Ascending aorta (tissue), 2 donors: ENCODE measurements at regions not wholly inside any gene's neighbourhood (a gene's known extent, or its start where the extent isn't known, plus 50 kb on each side); places are given as distances from the start of the nearest gene placed in this dataset.
"Not testable (repeated sequence)": the region's sequence is repeated elsewhere in the genome, so short reads cannot be mapped to it uniquely, and the experiment has no call there.

Experiments
- DNase-seq, 2 donors: peaks; one replicate each; pipeline ENCODE4 v3.0.0-alpha.2; 2019; ENCODE audit warnings: low spot score in 2 of 2
- H3K27ac ChIP-seq, 2 donors: fragments of 200-600 bp; sonication (generic); one replicate each; pipeline ENCODE4 v1.5.1; 2016 to 2017; ENCODE audit warnings: mild to moderate bottlenecking in 1 of 2
- H3K27me3 ChIP-seq: fragments of 200-600 bp; sonication (generic); one replicate; pipeline ENCODE4 v1.5.1; 2017
- H3K36me3 ChIP-seq, 2 donors: fragments of 200-600 bp; sonication (generic); one replicate each; pipeline ENCODE4 v1.5.1; 2016
- H3K4me1 ChIP-seq, 2 donors: fragments of 200-600 bp; sonication (generic); one replicate each; pipeline ENCODE4 v1.5.1; 2016 to 2017; ENCODE audit warnings: mild to moderate bottlenecking in 1 of 2
- H3K4me3 ChIP-seq, 2 donors: fragments of 200-600 bp; sonication (generic); one replicate each; pipeline ENCODE4 v1.5.1; 2016 to 2017; ENCODE audit warnings: mild to moderate bottlenecking in 1 of 2
- H3K9me3 ChIP-seq, 2 donors: fragments of 200-600 bp; sonication (generic); one replicate each; pipeline ENCODE4 v1.5.1; 2016
- intact Hi-C: fragments of 100-400 bp; cut with DNase I; formaldehyde crosslinking; loops from one replicate; pipeline ENCODE4 v1.15.1; 2023
- TF ChIP-seq, protein P1 (sequence below), 3 experiments: fragments of 200-600 bp in 2 of 3; fragments of 450-650 bp in 1 of 3; sonication (generic) in 2 of 3; IDR thresholded peaks; one replicate each; pipeline ENCODE4 v1.5.1; 2016 to 2019; ENCODE audit warnings: antibody characterized with exemption in 3 of 3, mild to moderate bottlenecking in 1 of 3, moderate library complexity in 1 of 3

DNA sequence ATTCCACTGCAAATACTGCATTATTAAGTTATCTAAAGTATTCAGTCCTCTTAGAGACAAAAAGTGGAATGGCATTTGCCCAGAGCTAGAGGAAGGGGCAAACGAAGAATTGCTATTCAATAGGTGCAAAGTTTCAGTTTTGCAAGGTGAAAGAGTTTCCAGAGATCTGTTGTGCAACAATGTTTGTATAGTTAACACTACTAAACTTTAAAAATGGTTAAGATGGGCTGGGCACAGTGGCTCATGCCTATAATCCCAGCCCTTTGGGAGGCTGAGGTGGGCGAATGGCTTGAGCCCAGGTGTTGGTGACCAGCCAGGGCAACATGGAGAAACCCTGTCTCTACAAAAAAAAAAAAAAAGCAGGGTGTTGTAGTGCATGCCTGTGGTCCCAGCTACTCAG is 102.5 kb downstream of the LUZP4 start:
- TF ChIP-seq, protein P1, sequence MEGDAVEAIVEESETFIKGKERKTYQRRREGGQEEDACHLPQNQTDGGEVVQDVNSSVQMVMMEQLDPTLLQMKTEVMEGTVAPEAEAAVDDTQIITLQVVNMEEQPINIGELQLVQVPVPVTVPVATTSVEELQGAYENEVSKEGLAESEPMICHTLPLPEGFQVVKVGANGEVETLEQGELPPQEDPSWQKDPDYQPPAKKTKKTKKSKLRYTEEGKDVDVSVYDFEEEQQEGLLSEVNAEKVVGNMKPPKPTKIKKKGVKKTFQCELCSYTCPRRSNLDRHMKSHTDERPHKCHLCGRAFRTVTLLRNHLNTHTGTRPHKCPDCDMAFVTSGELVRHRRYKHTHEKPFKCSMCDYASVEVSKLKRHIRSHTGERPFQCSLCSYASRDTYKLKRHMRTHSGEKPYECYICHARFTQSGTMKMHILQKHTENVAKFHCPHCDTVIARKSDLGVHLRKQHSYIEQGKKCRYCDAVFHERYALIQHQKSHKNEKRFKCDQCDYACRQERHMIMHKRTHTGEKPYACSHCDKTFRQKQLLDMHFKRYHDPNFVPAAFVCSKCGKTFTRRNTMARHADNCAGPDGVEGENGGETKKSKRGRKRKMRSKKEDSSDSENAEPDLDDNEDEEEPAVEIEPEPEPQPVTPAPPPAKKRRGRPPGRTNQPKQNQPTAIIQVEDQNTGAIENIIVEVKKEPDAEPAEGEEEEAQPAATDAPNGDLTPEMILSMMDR (IDR thresholded peaks at IDR 0.05) = no peak
- H3K4me1 ChIP-seq = no peaks in the 10 kb centered on the region
- H3K9me3 ChIP-seq = no peaks in the 10 kb centered on the region
- H3K36me3 ChIP-seq = no peaks in the 10 kb centered on the region
- H3K27ac ChIP-seq = no peak overlapping the region
- H3K27me3 ChIP-seq = no peaks in the 10 kb centered on the region
- no peak overlapping the region for H3K4me3 ChIP-seq
- no peak for DNase-seq
- intact Hi-C loops = no loop called here

DNA sequence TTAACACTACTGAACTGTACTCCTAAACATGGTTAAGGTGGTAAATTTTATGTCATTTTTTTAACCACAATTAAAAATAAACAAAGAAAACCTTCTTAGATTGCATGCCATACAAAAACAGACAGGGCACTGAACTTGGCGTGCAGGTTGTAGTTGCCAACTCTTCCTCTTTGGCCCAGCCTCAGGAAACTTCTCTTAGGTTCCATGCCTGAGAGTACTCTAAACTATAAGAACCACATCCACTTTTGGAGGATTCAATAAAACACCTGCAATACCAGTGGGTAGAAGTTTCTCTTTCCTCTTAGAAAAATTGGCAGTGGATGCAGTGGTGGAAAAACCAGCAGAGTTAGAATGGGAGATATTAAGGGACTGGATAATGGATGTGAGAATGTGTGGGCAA is 103.4 kb downstream of the LUZP4 start:
- Histone ChIP-seq H3K27me3 (no peaks in the 10 kb centered on the region), H3K36me3 (no peaks in the 10 kb centered on the region), H3K27ac (no peak overlapping the region), H3K4me1 (no peaks in the 10 kb centered on the region), H3K9me3 (no peaks in the 10 kb centered on the region), H3K4me3 (no peak overlapping the region)
- intact Hi-C loops = no loop called here
- no peak for DNase-seq
- TF ChIP-seq, protein P1 (IDR thresholded peaks at IDR 0.05) = no peak

DNA sequence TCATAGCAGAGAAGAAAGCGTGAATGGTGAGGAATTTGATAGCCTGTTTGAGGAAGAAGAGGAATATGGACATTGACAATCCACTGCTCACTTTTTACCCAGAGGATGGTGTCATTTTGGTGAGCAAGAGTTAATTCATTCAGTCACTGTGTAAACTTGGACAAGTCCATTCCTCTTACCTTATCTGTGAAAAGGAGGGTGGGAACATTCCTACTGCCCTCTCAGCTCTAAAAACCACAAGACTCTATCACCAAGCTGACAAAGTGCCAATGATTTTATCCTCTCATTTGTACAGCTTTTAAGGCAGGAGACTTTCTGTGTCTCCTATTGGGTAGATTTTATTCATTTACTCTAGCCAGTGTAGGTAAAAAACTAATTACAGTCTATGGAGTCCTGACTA is 103.8 kb downstream of the LUZP4 start:
- Histone ChIP-seq H3K4me1 (no peaks in the 10 kb centered on the region), H3K27ac (no peak overlapping the region), H3K4me3 (no peak overlapping the region), H3K9me3 (no peaks in the 10 kb centered on the region), H3K27me3 (no peaks in the 10 kb centered on the region), H3K36me3 (no peaks in the 10 kb centered on the region)
- no peak for DNase-seq
- intact Hi-C loops = no loop called here
- TF ChIP-seq, protein P1 (IDR thresholded peaks at IDR 0.05) = no peak

DNA sequence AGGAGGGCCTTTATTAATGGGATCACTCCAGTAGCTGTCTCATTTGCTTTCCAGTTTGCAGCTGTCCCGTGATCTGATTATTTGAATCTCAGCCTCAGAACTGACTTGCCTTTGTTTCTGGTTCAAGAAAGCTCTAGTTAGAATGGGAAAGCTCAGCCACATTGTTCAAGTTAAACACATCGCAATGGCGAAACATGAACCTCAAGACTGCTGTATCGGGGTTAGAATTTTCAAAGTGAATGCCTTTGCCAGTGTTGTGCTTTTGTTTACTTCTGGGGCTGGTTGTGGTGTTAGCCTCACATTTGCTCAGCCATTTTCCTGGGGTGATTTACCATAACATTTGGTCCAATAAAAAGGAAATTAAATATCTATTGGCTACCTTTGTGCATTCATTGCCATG is 105.3 kb downstream of the LUZP4 start:
- H3K9me3 ChIP-seq, H3K36me3 ChIP-seq, H3K4me1 ChIP-seq, H3K27ac ChIP-seq, intact Hi-C loops, DNase-seq, H3K4me3 ChIP-seq, H3K27me3 ChIP-seq: not testable (repeated sequence)

DNA sequence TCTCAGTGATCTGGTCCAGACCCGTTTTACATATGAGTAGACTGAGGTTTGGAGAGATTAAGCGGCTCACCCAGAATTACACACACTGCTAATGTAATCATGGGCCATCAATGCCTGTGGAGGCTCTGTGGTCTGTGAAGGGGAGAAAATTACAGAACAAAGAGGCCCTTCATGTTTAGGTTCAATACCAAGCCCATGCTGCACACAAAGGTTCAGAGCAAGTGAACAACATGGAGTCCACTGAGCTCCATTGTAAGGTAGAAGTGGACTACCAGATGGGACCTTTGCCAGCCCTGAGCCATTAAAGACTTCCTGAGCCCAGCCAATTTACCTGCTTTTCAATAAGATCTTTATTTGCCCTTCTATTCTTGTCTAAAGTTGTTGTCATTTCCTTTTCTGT is 109.8 kb downstream of the LUZP4 start:
- Histone ChIP-seq H3K27me3 (no peaks in the 10 kb centered on the region), H3K4me1 (no peaks in the 10 kb centered on the region), H3K9me3 (no peaks in the 10 kb centered on the region), H3K27ac (no peak overlapping the region), H3K4me3 (no peak overlapping the region), H3K36me3 (no peaks in the 10 kb centered on the region)
- TF ChIP-seq, protein P1 (IDR thresholded peaks at IDR 0.05) = no peak
- no peak for DNase-seq
- intact Hi-C loops = no loop called here

DNA sequence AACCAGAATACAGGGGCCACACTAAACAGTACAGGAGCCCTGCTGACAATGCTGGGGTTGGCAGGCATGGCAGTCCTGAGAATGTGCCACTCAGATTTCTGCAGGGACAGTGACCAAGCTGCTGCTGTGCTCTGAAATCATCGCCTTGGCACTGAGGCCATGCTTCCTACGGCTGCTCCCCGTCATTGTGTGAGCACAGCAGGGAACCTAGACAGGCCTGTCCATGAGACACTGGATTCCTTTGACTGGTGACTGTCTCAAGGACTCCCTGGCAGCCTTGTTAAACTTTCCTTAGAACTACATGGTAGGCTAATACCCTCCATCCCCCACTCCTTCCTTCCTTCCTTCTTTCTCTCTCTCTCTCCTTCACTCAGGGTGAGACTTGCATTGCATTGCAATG is 111.4 kb downstream of the LUZP4 start:
- no peaks in the 10 kb centered on the region for H3K27me3 ChIP-seq
- no peak for DNase-seq
- H3K4me3 ChIP-seq = no peak overlapping the region
- H3K36me3 ChIP-seq = no peaks in the 10 kb centered on the region
- no peaks in the 10 kb centered on the region for H3K4me1 ChIP-seq
- TF ChIP-seq, protein P1 (IDR thresholded peaks at IDR 0.05) = no peak
- H3K9me3 ChIP-seq = no peaks in the 10 kb centered on the region
- H3K27ac ChIP-seq = no peak overlapping the region
- intact Hi-C loops = no loop called here
